ES-I3 (cell line): ENCODE measurements at regions not wholly inside any gene's neighbourhood (a gene's known extent, or its start where the extent isn't known, plus 50 kb on each side); places are given as distances from the start of the nearest gene placed in this dataset.

ENCODE experiments used
- H3K36me3 ChIP-seq: 2 replicates; pipeline ENCODE4 v1.6.1; 2013; ENCODE audit warnings: mild to moderate bottlenecking, low read length, control low read depth, moderate library complexity; ENCODE audit not compliant: insufficient read depth
- H3K4me1 ChIP-seq: 2 replicates; pipeline ENCODE4 v1.6.1; 2013; ENCODE audit warnings: mild to moderate bottlenecking, control low read depth, low read length; ENCODE audit not compliant: insufficient read depth
- H3K9ac ChIP-seq: 2 replicates; pipeline ENCODE4 v1.6.1; 2013; ENCODE audit warnings: low read depth, mild to moderate bottlenecking, low read length, moderate library complexity
- H3K9me3 ChIP-seq: 2 replicates; pipeline ENCODE4 v1.6.1; 2013; ENCODE audit warnings: mild to moderate bottlenecking, low read length, moderate library complexity; ENCODE audit not compliant: control insufficient read depth, insufficient read depth

GRCh38 chr9:119839888-119840287, 470.7 kb upstream of the BRINP1 start:
- Histone ChIP-seq H3K36me3 (no peaks in the 10 kb centered on the region), H3K4me1 (peaks cover 6% of the 10 kb centered on the region; the same call in 1 of the 2 replicates), H3K9ac (no peak overlapping the region), H3K9me3 (no peaks in the 10 kb centered on the region)

DNA sequence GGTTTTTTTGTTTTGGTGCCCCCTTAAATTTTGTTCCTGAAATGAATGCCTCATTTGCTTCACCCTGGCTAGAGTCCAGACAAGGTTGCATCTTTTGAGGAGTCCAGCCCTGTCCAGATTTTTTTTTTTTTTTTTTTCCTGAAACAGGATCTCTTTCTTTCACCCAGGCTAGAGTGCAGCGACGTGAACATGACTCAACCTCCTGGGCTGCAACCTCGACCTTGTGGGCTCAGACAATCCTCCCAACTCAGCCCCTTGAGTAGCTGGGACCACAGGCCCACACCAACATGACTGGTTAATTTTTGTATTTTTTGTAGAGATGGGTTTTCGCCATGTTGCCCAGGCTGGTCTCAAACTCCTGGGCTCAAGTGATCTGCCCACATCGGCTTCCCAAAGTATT, 469.0 kb upstream of the BRINP1 start:
- H3K4me1 ChIP-seq: peaks cover 6% of the 10 kb centered on the region; the same call in 1 of the 2 replicates
- H3K36me3 ChIP-seq: no peaks in the 10 kb centered on the region
- no peak overlapping the region for H3K9ac ChIP-seq
- H3K9me3 ChIP-seq: no peaks in the 10 kb centered on the region

GRCh38 chr9:119836036-119836435, 466.8 kb upstream of the BRINP1 start:
- H3K36me3 ChIP-seq: no peaks in the 10 kb centered on the region
- H3K9me3 ChIP-seq: no peaks in the 10 kb centered on the region
- H3K4me1 ChIP-seq: peaks cover 6% of the 10 kb centered on the region; the same call in 1 of the 2 replicates
- H3K9ac ChIP-seq: no peak overlapping the region

DNA sequence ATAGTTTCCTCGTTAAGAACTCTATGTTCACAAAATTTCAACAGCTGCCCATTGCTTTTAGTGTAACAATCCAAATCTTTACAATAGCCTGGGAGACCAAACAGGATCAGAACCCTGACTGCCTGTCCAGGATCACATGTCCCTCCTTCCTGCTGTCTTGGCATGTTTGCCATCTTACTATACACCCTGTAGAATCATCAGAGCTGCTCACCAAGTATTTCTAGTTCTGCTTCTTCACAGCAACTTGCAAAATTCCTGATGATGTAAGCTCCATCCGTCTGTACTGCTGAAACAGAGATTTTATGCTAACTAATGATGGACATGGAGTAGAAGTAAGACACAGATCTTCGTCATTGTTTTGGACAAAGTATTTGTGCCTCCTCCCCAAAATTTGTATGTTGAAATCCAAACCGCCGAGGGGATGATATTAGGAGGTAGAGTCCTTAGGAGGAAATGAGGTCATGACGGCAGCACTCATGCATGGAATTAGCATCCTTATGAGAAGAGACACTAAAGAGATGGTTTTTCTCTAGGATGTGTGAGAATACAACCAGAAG, 464.9 kb upstream of the BRINP1 start:
- Histone ChIP-seq H3K4me1 (peaks cover 6% of the 10 kb centered on the region; the same call in 1 of the 2 replicates), H3K9me3 (no peaks in the 10 kb centered on the region), H3K36me3 (no peaks in the 10 kb centered on the region), H3K9ac (no peak overlapping the region)

- no peak overlapping the region for H3K9ac ChIP-seq
- no peaks in the 10 kb centered on the region for H3K36me3 ChIP-seq
- H3K9me3 ChIP-seq: no peaks in the 10 kb centered on the region
- H3K4me1 ChIP-seq: peaks cover 6% of the 10 kb centered on the region; the same call in 1 of the 2 replicates
Observed at GRCh38 chr9:119831309-119831708, 462.1 kb upstream of the BRINP1 start.

GRCh38 chr9:119829748-119830147, 460.5 kb upstream of the BRINP1 start:
- H3K4me1 ChIP-seq: no peaks in the 10 kb centered on the region
- H3K9me3 ChIP-seq: no peaks in the 10 kb centered on the region
- no peaks in the 10 kb centered on the region for H3K36me3 ChIP-seq
- H3K9ac ChIP-seq: no peak overlapping the region

DNA sequence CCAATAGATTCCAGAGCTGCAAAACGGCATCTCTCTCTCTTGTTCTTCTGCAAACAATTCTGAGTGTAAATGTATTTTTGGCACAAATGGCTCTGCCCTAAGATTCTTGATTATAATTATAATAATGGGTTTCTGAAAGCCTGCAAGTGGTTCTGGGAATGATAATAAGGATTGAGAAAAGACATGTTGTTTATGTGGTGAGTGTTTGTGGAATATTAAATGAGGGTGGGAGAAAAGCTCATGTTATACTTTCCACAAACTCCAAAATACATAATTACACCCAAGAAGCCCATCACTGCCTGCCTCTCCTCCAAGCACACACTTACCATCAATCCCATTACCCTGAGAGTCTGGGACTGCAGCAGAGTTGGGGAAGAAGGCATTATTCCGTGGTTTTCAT, 460.0 kb upstream of the BRINP1 start:
- Histone ChIP-seq H3K4me1 (no peaks in the 10 kb centered on the region), H3K9ac (no peak overlapping the region), H3K36me3 (no peaks in the 10 kb centered on the region), H3K9me3 (no peaks in the 10 kb centered on the region)

DNA sequence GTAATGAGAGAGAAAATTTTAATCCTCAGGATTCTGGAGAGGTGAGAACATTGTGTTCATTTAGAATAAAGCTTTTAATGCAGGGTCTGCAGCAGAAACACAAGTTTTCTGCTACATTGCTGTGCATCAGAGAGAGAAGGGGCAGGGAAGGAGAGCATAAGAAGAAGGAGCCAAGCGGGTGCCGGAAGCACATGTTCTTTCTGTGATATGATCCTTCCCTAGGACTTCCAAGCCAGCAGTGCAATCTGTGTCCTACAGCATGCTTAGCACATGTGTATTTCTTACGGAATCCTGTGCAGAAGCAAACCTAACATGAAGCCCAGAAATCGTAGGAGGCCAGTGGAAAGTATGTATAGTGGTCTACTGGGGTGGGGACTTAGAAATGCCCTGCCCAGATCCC, 458.3 kb upstream of the BRINP1 start:
- no peak overlapping the region for H3K9ac ChIP-seq
- H3K4me1 ChIP-seq: no peaks in the 10 kb centered on the region
- no peaks in the 10 kb centered on the region for H3K9me3 ChIP-seq
- H3K36me3 ChIP-seq: no peaks in the 10 kb centered on the region

DNA sequence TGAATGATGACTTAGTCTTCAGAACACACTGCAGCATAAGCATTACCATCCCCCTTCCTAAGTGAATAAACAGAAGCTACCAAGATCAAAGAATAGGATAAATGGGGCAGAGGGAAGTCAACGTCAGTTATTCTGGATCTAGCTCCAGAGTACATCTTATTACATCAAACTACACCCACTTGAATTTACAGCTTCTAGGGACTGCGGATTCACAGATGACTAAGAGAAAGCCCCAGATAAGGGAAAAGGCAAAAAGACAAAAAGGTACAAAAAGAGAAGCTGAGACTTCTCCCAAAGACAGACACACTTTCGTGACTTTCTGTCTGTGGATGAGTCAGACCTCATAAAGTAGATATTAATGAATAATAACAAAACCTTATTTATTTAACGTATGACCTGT, 457.9 kb upstream of the BRINP1 start:
- no peaks in the 10 kb centered on the region for H3K4me1 ChIP-seq
- no peaks in the 10 kb centered on the region for H3K36me3 ChIP-seq
- no peaks in the 10 kb centered on the region for H3K9me3 ChIP-seq
- no peak overlapping the region for H3K9ac ChIP-seq

DNA sequence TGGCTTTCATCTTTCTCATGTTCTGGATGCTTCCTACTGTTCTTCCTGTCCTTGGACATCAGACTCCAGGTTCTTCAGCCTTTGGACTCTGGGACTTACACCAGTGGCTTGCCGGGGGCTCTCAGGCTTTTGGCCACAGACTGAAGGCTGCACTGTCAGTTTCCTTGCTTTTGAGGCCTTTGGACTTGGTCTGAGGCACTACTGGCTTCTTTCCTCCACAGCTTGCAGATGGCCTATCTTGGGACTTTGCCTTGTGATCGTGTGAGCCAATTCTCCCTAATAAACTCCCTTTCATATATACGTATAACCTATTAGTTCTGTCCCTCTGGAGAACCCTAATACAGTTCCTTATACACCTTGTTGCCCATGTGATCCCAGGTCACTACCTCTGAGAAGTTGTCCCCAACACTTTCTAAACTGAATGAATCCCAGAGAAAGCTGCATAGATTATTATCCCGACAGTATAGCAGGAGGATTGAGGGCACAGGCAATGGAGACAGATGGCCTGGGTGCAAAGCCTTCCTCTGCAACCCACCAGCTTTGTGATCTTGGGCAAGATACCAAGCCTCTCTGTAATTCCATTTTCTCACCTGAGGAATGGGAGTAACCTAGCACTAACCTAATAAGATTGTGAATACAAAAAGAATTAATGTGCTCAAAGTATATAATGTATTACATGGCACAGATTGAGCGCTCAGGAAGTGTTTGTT, 449.6 kb upstream of the BRINP1 start:
- Histone ChIP-seq H3K9ac (no peak overlapping the region), H3K4me1 (peaks cover 10% of the 10 kb centered on the region; the same call in 1 of the 2 replicates), H3K36me3 (no peaks in the 10 kb centered on the region), H3K9me3 (no peaks in the 10 kb centered on the region)

DNA sequence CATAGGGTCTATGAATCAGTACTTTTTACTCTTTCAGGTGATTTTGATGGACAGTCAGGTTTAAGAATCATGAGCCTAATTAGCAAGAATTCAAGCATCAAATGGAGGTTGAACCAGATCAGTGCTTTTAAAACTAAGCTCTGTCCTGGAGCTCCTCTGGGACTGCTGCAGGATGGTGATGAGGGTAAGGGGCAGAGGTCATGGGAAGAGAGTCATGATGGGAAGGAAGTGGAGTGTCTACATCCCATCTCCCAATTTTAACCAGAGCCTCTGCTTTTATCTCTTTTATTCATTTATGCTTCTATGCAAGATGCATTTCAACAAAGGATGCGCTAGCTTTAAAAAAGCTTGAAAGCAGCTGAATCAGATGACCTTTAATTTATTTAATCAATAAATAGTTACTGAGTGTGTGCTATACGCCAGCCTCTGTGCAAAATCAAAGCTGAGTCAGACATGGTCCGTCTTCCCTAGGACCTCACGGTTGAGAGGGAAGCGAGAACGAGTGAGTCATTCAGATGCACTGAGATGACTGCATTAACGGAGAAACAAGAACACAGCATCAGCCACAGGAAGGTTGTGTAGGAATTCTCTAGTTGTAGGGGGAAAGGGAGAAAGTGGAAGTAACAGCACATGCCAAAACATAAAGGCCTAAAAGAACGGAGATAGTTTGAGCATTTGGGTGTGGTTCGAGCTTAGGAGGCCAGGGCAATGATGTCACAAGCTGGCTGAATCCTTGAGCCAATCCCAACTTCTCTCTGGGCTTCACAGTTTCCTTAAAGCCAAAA, 441.6 kb upstream of the BRINP1 start:
- H3K36me3 ChIP-seq: no peaks in the 10 kb centered on the region
- no peaks in the 10 kb centered on the region for H3K9me3 ChIP-seq
- no peak overlapping the region for H3K9ac ChIP-seq
- H3K4me1 ChIP-seq: peaks cover 25% of the 10 kb centered on the region

GRCh38 chr9:119803679-119804078, 434.4 kb upstream of the BRINP1 start:
- no peak overlapping the region for H3K9ac ChIP-seq
- H3K9me3 ChIP-seq: no peaks in the 10 kb centered on the region
- H3K36me3 ChIP-seq: no peaks in the 10 kb centered on the region
- H3K4me1 ChIP-seq: no peaks in the 10 kb centered on the region

- no peaks in the 10 kb centered on the region for H3K36me3 ChIP-seq
- no peaks in the 10 kb centered on the region for H3K4me1 ChIP-seq
- no peak overlapping the region for H3K9ac ChIP-seq
- no peaks in the 10 kb centered on the region for H3K9me3 ChIP-seq
Observed at GRCh38 chr9:119802621-119803020, 433.4 kb upstream of the BRINP1 start.

DNA sequence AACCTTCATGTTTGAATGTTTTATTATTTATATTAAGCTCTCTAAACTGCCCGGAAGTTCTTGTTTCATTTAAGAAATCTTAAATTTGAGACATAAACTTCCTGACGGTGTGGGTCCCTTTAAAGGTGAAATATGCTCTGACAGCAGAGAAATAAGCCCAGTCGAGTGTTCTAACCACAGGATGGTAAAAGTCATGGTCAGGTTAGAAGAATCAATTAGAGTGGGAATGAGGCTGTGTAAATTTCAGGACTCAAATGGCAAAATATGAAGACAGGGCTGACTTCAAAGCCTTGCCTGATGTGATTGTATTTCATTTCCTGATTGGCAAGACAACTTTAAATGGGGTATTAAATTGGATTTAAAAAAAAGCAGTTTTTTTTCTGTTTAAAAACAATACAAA, 432.9 kb upstream of the BRINP1 start:
- no peak overlapping the region for H3K9ac ChIP-seq
- H3K4me1 ChIP-seq: no peaks in the 10 kb centered on the region
- no peaks in the 10 kb centered on the region for H3K9me3 ChIP-seq
- H3K36me3 ChIP-seq: no peaks in the 10 kb centered on the region

- H3K36me3 ChIP-seq: no peaks in the 10 kb centered on the region
- H3K9ac ChIP-seq: no peak overlapping the region
- H3K9me3 ChIP-seq: no peaks in the 10 kb centered on the region
- H3K4me1 ChIP-seq: no peaks in the 10 kb centered on the region
Observed at GRCh38 chr9:119801311-119801710, 432.1 kb upstream of the BRINP1 start.
